MM.1S (cell line): ENCODE measurements at regions not wholly inside any gene's neighbourhood (a gene's known extent, or its start where the extent isn't known, plus 50 kb on each side); places are given as distances from the start of the nearest gene placed in this dataset.

Source experiments
- DNase-seq: peaks from one replicate; pipeline ENCODE4 v3.0.0-alpha.2; 2015
- H2AFZ ChIP-seq: fragments of 300-600 bp; sonication (generic); 2 replicates; pipeline ENCODE4 v1.6.0; 2016; ENCODE audit warnings: antibody characterized with exemption, low read length
- H3F3A ChIP-seq: fragments of 300-600 bp; sonication (generic); 2 replicates; pipeline ENCODE4 v1.6.1; 2016; ENCODE audit warnings: mild to moderate bottlenecking, antibody characterized with exemption, low read length, moderate library complexity, mixed read lengths; ENCODE audit not compliant: insufficient read depth
- H3K27ac ChIP-seq: fragments of 300-600 bp; sonication (generic); 2 replicates; pipeline ENCODE4 v1.5.1; 2016; ENCODE audit warnings: mild to moderate bottlenecking, low read length
- H3K27me3 ChIP-seq: fragments of 300-600 bp; sonication (generic); replicated peaks from 2 replicates; pipeline ENCODE4 v1.6.0; 2016; ENCODE audit warnings: low read length; ENCODE audit not compliant: insufficient read depth
- H3K36me3 ChIP-seq: fragments of 300-600 bp; sonication (generic); replicated peaks from 2 replicates; pipeline ENCODE4 v1.6.1; 2016; ENCODE audit warnings: mild to moderate bottlenecking, low read length, mixed read lengths; ENCODE audit not compliant: insufficient read depth
- H3K4me1 ChIP-seq: fragments of 300-600 bp; sonication (generic); 2 replicates; pipeline ENCODE4 v1.6.1; 2016; ENCODE audit warnings: low read length, mixed read lengths
- H3K4me2 ChIP-seq: fragments of 300-600 bp; sonication (generic); 2 replicates; pipeline ENCODE4 v1.6.0; 2016; ENCODE audit warnings: low read depth, low read length
- H3K4me3 ChIP-seq: fragments of 300-600 bp; sonication (generic); 2 replicates; pipeline ENCODE4 v1.5.1; 2016; ENCODE audit warnings: low read length, mixed read lengths
- H3K79me2 ChIP-seq: fragments of 300-600 bp; sonication (generic); 2 replicates; pipeline ENCODE4 v1.6.1; 2016; ENCODE audit warnings: mixed run types, low read length, mixed read lengths
- H3K9ac ChIP-seq: fragments of 300-600 bp; sonication (generic); 2 replicates; pipeline ENCODE4 v1.6.1; 2016; ENCODE audit warnings: low read length, mixed read lengths
- H3K9me2 ChIP-seq: fragments of 300-600 bp; sonication (generic); replicated peaks from 2 replicates; pipeline ENCODE4 v1.6.1; 2016; ENCODE audit warnings: mild to moderate bottlenecking, low read length, mixed read lengths; ENCODE audit not compliant: insufficient read depth
- H3K9me3 ChIP-seq: fragments of 300-600 bp; sonication (generic); replicated peaks from 2 replicates; pipeline ENCODE4 v1.6.1; 2016; ENCODE audit warnings: mild to moderate bottlenecking, low read length, mixed read lengths; ENCODE audit not compliant: insufficient read depth
- H4K20me1 ChIP-seq: fragments of 300-600 bp; sonication (generic); 2 replicates; pipeline ENCODE4 v1.6.1; 2016; ENCODE audit warnings: mild to moderate bottlenecking, low read length, moderate library complexity, mixed read lengths; ENCODE audit not compliant: insufficient read depth
- EZH2 ChIP-seq: fragments of 300-600 bp; sonication (generic); optimal IDR thresholded peaks from 2 replicates; pipeline ENCODE3; 2017; ENCODE audit warnings: low read depth, mild to moderate bottlenecking, antibody characterized with exemption, low read length, mixed read lengths
- EZH2phosphoT487 ChIP-seq: fragments of 300-600 bp; sonication (generic); IDR thresholded peaks from 2 replicates; pipeline ENCODE4 v1.6.1; 2018; ENCODE audit warnings: antibody characterized with exemption, low read length
- TF ChIP-seq, protein P1 (sequence below): fragments of 300-600 bp; sonication (generic); IDR thresholded peaks from 2 replicates; pipeline ENCODE4 v1.5.1; 2016; ENCODE audit warnings: antibody characterized with exemption, low read length, mixed read lengths

DNA sequence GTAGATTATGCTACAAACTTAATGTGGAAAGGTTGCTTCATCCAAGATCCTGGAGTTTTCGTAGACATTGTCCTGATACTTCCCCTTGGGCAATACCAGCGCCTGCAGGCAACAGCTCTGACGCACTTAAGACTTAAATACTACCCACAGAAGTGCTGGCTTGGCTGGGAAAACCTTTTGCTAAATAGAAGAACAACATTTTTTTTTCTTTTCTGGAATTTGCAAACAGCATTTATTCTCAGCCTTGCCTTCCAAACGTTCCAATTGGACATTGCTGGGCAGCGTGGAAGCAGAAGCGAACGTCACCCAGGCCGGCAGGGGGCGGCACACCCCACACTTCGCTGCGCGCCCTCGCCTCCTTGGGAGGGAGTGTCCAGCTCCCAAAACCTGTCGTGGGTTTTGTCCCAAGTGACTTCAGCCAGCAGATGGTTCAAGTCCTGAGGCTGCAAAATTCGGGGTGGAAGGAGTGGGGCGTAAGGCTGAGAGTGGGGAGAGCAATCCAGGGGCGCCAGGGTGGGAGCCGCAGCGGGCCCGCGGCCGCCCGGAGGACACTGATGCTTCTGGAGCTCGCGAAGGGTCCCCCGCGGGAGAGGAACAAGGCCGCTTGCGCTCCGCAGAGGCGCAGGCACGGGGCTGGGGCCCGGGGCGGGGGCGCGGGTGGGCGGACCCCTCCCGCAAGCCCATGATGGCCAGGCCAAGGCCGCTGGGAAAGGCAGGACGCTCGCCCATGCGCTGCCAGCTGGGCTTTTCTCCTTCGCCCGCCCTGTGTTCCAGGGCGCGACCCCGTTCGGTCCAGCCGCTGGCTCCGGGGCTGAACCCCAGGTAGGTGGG, 60.8 kb upstream of the MAP3K4 start:
- Histone ChIP-seq H3K4me1 (no peaks in the 10 kb centered on the region), H3K36me3 (no peaks in the 10 kb centered on the region), H4K20me1 (no peaks in the 10 kb centered on the region), H3K79me2 (no peaks in the 10 kb centered on the region), H2AFZ (0 out of 2 replicates have a peak overlapping the region, but pooled peaks have one; percentile 51), H3K9me2 (no peaks in the 10 kb centered on the region), H3K27ac (no peak overlapping the region), H3K9ac (no peak overlapping the region), H3K27me3 (no peaks in the 10 kb centered on the region), H3F3A (no peaks in the 10 kb centered on the region), H3K4me3 (peak overlapping the region; percentile 41; the same call in 1 of the 2 replicates), H3K4me2 (peak overlapping the region; percentile 49), H3K9me3 (no peaks in the 10 kb centered on the region)
- DNase-seq: peak; percentile 18
- TF ChIP-seq EZH2: no peak
- TF ChIP-seq, protein P1, sequence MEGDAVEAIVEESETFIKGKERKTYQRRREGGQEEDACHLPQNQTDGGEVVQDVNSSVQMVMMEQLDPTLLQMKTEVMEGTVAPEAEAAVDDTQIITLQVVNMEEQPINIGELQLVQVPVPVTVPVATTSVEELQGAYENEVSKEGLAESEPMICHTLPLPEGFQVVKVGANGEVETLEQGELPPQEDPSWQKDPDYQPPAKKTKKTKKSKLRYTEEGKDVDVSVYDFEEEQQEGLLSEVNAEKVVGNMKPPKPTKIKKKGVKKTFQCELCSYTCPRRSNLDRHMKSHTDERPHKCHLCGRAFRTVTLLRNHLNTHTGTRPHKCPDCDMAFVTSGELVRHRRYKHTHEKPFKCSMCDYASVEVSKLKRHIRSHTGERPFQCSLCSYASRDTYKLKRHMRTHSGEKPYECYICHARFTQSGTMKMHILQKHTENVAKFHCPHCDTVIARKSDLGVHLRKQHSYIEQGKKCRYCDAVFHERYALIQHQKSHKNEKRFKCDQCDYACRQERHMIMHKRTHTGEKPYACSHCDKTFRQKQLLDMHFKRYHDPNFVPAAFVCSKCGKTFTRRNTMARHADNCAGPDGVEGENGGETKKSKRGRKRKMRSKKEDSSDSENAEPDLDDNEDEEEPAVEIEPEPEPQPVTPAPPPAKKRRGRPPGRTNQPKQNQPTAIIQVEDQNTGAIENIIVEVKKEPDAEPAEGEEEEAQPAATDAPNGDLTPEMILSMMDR: peak; percentile 64

DNA sequence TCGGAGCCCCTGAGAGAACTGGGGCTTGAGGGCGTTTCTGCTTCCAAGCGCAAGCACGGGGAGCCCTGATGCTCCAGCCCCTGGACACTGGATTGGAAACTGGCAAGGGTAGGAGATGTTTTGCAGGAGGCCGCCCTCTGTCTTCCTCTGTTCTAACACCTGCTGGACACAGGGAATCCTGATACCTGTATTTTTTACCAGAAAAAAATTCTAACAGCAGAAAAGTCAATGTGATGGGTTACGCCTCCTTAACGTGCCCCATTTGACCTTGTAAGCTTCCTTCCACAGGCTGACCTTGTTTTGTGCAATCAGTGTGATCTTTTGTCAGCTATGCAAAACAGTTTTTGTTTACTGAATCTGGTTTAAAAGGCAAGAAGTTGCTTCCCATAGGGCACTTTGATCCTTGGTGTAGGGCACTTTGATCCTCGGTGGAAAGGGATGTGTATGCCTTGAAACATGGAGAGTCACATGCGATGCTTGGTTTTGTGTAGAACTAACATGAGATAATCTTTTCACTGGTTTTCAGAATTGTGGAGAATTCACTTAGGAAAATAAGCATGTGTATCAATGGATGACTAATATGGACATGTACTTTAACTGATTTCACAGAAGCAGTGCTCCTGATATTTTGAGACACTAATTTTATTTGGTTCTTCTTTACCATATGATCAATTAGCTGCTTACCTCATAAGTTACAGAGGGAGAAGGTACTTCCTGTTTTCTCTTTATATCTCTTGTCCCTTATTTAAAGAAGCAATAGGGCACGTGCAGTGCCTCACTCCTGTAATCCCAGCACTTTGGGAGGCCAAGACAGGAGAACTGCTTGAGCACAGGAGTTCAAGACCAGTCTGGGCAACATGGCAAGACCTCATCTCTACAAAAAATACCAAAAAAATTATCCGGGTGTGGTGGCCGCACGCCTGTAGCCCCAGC, 59.9 kb upstream of the MAP3K4 start:
- Histone ChIP-seq H2AFZ (no peak overlapping the region), H3K27ac (no peak overlapping the region), H3K4me1 (no peaks in the 10 kb centered on the region), H3K9me2 (no peaks in the 10 kb centered on the region), H3K79me2 (no peaks in the 10 kb centered on the region), H3K4me3 (no peak overlapping the region), H3K27me3 (no peaks in the 10 kb centered on the region), H3F3A (no peaks in the 10 kb centered on the region), H3K36me3 (no peaks in the 10 kb centered on the region), H3K9ac (no peak overlapping the region), H3K9me3 (no peaks in the 10 kb centered on the region), H4K20me1 (no peaks in the 10 kb centered on the region), H3K4me2 (no peak overlapping the region)
- no peak for DNase-seq
- TF ChIP-seq, protein P1: no peak
- TF ChIP-seq EZH2: no peak
- no peak for TF ChIP-seq EZH2phosphoT487

GRCh38 chr6:160933256-160933655, 58.3 kb upstream of the MAP3K4 start:
- DNase-seq: no peak
- no peaks in the 10 kb centered on the region for H3K4me1 ChIP-seq
- no peaks in the 10 kb centered on the region for H3K79me2 ChIP-seq
- no peaks in the 10 kb centered on the region for H3K36me3 ChIP-seq
- TF ChIP-seq, protein P1: no peak
- TF ChIP-seq EZH2phosphoT487 (no peak), EZH2 (no peak)
- H3K9me3 ChIP-seq: no peaks in the 10 kb centered on the region
- no peak overlapping the region for H3K27ac ChIP-seq
- no peaks in the 10 kb centered on the region for H3K27me3 ChIP-seq
- no peaks in the 10 kb centered on the region for H4K20me1 ChIP-seq
- H3K9me2 ChIP-seq: no peaks in the 10 kb centered on the region
- H3K4me2 ChIP-seq: no peak overlapping the region
- no peak overlapping the region for H2AFZ ChIP-seq
- no peak overlapping the region for H3K4me3 ChIP-seq
- H3K9ac ChIP-seq: no peak overlapping the region
- H3F3A ChIP-seq: no peaks in the 10 kb centered on the region
